Epithelial cell of esophagus (primary cell): ENCODE measurements at regions not wholly inside any gene's neighbourhood (a gene's known extent, or its start where the extent isn't known, plus 50 kb on each side); places are given as distances from the start of the nearest gene placed in this dataset.
A peak's percentile ranks its signal among the peaks of the same experiment; 100 is the strongest.

Experiments
- DNase-seq: peaks from one replicate; pipeline ENCODE4 v3.0.0; 2010; ENCODE audit warnings: low read depth
- H3K4me3 ChIP-seq: 2 replicates; pipeline ENCODE4 v1.5.1; 2011; ENCODE audit warnings: mild to moderate bottlenecking, low read length, control low read depth
- CTCF ChIP-seq: IDR thresholded peaks from 2 replicates; pipeline ENCODE4 v1.5.1; 2011; ENCODE audit warnings: low read depth, mild to moderate bottlenecking, low read length, control low read depth, inconsistent platforms; ENCODE audit not compliant: insufficient read depth; ENCODE audit errors: missing control alignments

GRCh38 chr14:71646518-71646917 lies 285.7 kb upstream of the RGS6 start:
- H3K4me3 ChIP-seq, result no peak overlapping the region
- no peak for DNase-seq
- no peak for TF ChIP-seq CTCF

GRCh38 chr14:71647086-71647784 lies 285.0 kb upstream of the RGS6 start:
- DNase-seq, result peak; percentile 88
- no peak overlapping the region for H3K4me3 ChIP-seq
- no peak for TF ChIP-seq CTCF

- H3K4me3 ChIP-seq, result no peak overlapping the region
- no peak for TF ChIP-seq CTCF
- no peak for DNase-seq
Measured at GRCh38 chr14:71648725-71649124, 283.5 kb upstream of the RGS6 start.

GRCh38 chr14:71650187-71650755 lies 282.0 kb upstream of the RGS6 start:
- H3K4me3 ChIP-seq, result no peak overlapping the region
- DNase-seq, result no peak
- TF ChIP-seq CTCF, result no peak

- no peak for TF ChIP-seq CTCF
- peak; percentile 30 for DNase-seq
- H3K4me3 ChIP-seq, result no peak overlapping the region
Measured at GRCh38 chr14:71651228-71651627, 281.0 kb upstream of the RGS6 start.

- no peak for TF ChIP-seq CTCF
- no peak for DNase-seq
- H3K4me3 ChIP-seq, result no peak overlapping the region
Measured at GRCh38 chr14:71652368-71652767, 279.9 kb upstream of the RGS6 start.

GRCh38 chr14:71654810-71655209 lies 277.4 kb upstream of the RGS6 start:
- no peak for TF ChIP-seq CTCF
- H3K4me3 ChIP-seq, result no peak overlapping the region
- DNase-seq, result peak; percentile 74
